Subcutaneous abdominal adipose tissue (tissue), 5 donors: ENCODE measurements at regions not wholly inside any gene's neighbourhood (a gene's known extent, or its start where the extent isn't known, plus 50 kb on each side); places are given as distances from the start of the nearest gene placed in this dataset.

ENCODE experiments used
- H3K27ac ChIP-seq: one replicate; pipeline ENCODE4 v1.7.0; 2013; ENCODE audit warnings: low read depth, mild to moderate bottlenecking, inconsistent platforms, low read length, moderate library complexity
- H3K27me3 ChIP-seq, 5 donors: one replicate each; pipeline ENCODE4 v1.7.0; 2013; ENCODE audit warnings: low read length in 5 of 5, inconsistent platforms in 1 of 5; ENCODE audit not compliant: control insufficient read depth in 5 of 5, insufficient read depth in 4 of 5
- H3K36me3 ChIP-seq, 5 donors: one replicate each; pipeline ENCODE4 v1.7.0; 2013; ENCODE audit warnings: low read length in 5 of 5; ENCODE audit not compliant: control insufficient read depth in 5 of 5, insufficient read depth in 5 of 5
- H3K4me1 ChIP-seq, 5 donors: one replicate each; pipeline ENCODE4 v1.7.0; 2013; ENCODE audit warnings: low read length in 5 of 5, mild to moderate bottlenecking in 3 of 5, moderate library complexity in 1 of 5; ENCODE audit not compliant: control insufficient read depth in 5 of 5, insufficient read depth in 5 of 5
- H3K4me3 ChIP-seq, 5 donors: one replicate each; pipeline ENCODE4 v1.7.0; 2013; ENCODE audit warnings: low read length in 5 of 5, low read depth in 1 of 5
- H3K9ac ChIP-seq, 5 donors: one replicate each; pipeline ENCODE4 v1.7.0; 2013; ENCODE audit warnings: low read length in 5 of 5, mild to moderate bottlenecking in 4 of 5, moderate library complexity in 3 of 5
- H3K9me3 ChIP-seq, 5 donors: one replicate each; pipeline ENCODE4 v1.7.0; 2013; ENCODE audit warnings: low read length in 5 of 5; ENCODE audit not compliant: control insufficient read depth in 5 of 5
- donor health status: healthy.
- donor health status: healthy.
- donor health status: healthy.
- donor health status: healthy.
- donor health status: healthy.

GRCh38 chr9:87798261-87798833 is 72.4 kb downstream of the CTSL start:
- Histone ChIP-seq H3K9me3 (no peaks in the 10 kb centered on the region), H3K9ac (no peak overlapping the region), H3K4me1 (peaks cover 4 to 20% (median 17%) of the 10 kb centered on the region in 5 donors), H3K27me3 (no peaks in the 10 kb centered on the region), H3K36me3 (no peaks in the 10 kb centered on the region), H3K27ac (no peak overlapping the region), H3K4me3 (no peak overlapping the region)

GRCh38 chr9:87799503-87799902 is 73.6 kb downstream of the CTSL start:
- peaks cover 2 to 13% (median 12%) of the 10 kb centered on the region in 5 donors for H3K4me1 ChIP-seq
- no peak overlapping the region for H3K4me3 ChIP-seq
- no peaks in the 10 kb centered on the region for H3K36me3 ChIP-seq
- no peak overlapping the region for H3K27ac ChIP-seq
- H3K9me3 ChIP-seq: no peaks in the 10 kb centered on the region
- no peak overlapping the region for H3K9ac ChIP-seq
- H3K27me3 ChIP-seq: no peaks in the 10 kb centered on the region

GRCh38 chr9:87800456-87800855 is 74.5 kb downstream of the CTSL start:
- no peaks in the 10 kb centered on the region for H3K27me3 ChIP-seq
- no peaks in the 10 kb centered on the region for H3K9me3 ChIP-seq
- no peak overlapping the region for H3K4me3 ChIP-seq
- H3K27ac ChIP-seq: no peak overlapping the region
- H3K9ac ChIP-seq: no peak overlapping the region
- no peaks in the 10 kb centered on the region for H3K36me3 ChIP-seq
- H3K4me1 ChIP-seq: peaks cover 2 to 13% (median 12%) of the 10 kb centered on the region in 5 donors

GRCh38 chr9:87801013-87801412 is 75.1 kb downstream of the CTSL start:
- no peaks in the 10 kb centered on the region for H3K27me3 ChIP-seq
- no peak overlapping the region for H3K9ac ChIP-seq
- H3K4me3 ChIP-seq: no peak overlapping the region
- H3K9me3 ChIP-seq: no peaks in the 10 kb centered on the region
- no peak overlapping the region for H3K27ac ChIP-seq
- H3K4me1 ChIP-seq: peaks cover 2 to 8% (median 7%) of the 10 kb centered on the region in 5 donors
- no peaks in the 10 kb centered on the region for H3K36me3 ChIP-seq

GRCh38 chr9:87803166-87803565 is 77.2 kb downstream of the CTSL start:
- Histone ChIP-seq H3K36me3 (no peaks in the 10 kb centered on the region), H3K27ac (no peak overlapping the region), H3K9ac (no peak overlapping the region), H3K4me3 (no peak overlapping the region), H3K9me3 (no peaks in the 10 kb centered on the region), H3K27me3 (no peaks in the 10 kb centered on the region), H3K4me1 (no peaks in the 10 kb centered on the region)

GRCh38 chr9:87803623-87804345 is 77.9 kb downstream of the CTSL start:
- Histone ChIP-seq H3K4me3 (no peak overlapping the region), H3K36me3 (no peaks in the 10 kb centered on the region), H3K27ac (no peak overlapping the region), H3K9me3 (no peaks in the 10 kb centered on the region), H3K9ac (no peak overlapping the region), H3K27me3 (no peaks in the 10 kb centered on the region), H3K4me1 (no peaks in the 10 kb centered on the region)

GRCh38 chr9:87805259-87805658 is 77.4 kb upstream of the SPATA31E1 start:
- Histone ChIP-seq H3K27ac (no peak overlapping the region), H3K36me3 (no peaks in the 10 kb centered on the region), H3K27me3 (no peaks in the 10 kb centered on the region), H3K9ac (no peak overlapping the region), H3K4me1 (peaks cover 0 to 7% (median 5%) of the 10 kb centered on the region in 5 donors), H3K9me3 (no peaks in the 10 kb centered on the region), H3K4me3 (no peak overlapping the region)

GRCh38 chr9:87810008-87810407 is 72.7 kb upstream of the SPATA31E1 start:
- Histone ChIP-seq H3K9ac (no peak overlapping the region), H3K4me1 (peaks cover 0 to 18% (median 9%) of the 10 kb centered on the region in 5 donors), H3K27me3 (no peaks in the 10 kb centered on the region), H3K9me3 (no peaks in the 10 kb centered on the region), H3K36me3 (no peaks in the 10 kb centered on the region), H3K4me3 (peak overlapping the region in 1 of 5 donors; percentile 33), H3K27ac (peak overlapping the region; percentile 65)

- peak overlapping the region; percentile 65 for H3K27ac ChIP-seq
- peaks cover 0 to 18% (median 9%) of the 10 kb centered on the region in 5 donors for H3K4me1 ChIP-seq
- H3K27me3 ChIP-seq: no peaks in the 10 kb centered on the region
- H3K9ac ChIP-seq: no peak overlapping the region
- no peaks in the 10 kb centered on the region for H3K9me3 ChIP-seq
- H3K4me3 ChIP-seq: no peak overlapping the region
- no peaks in the 10 kb centered on the region for H3K36me3 ChIP-seq
Measured at GRCh38 chr9:87810679-87811178, 71.9 kb upstream of the SPATA31E1 start.

- H3K4me3 ChIP-seq: peak overlapping the region in 1 of 5 donors; percentile 26
- H3K9ac ChIP-seq: peak overlapping the region in 1 of 5 donors; percentile 17
- no peak overlapping the region for H3K27ac ChIP-seq
- H3K27me3 ChIP-seq: no peaks in the 10 kb centered on the region
- H3K4me1 ChIP-seq: peaks cover 0 to 20% (median 9%) of the 10 kb centered on the region in 5 donors
- H3K9me3 ChIP-seq: no peaks in the 10 kb centered on the region
- H3K36me3 ChIP-seq: no peaks in the 10 kb centered on the region
Measured at GRCh38 chr9:87812375-87813118, 70.1 kb upstream of the SPATA31E1 start.
